Breast epithelium (tissue), 4 donors: ENCODE measurements at regions not wholly inside any gene's neighbourhood (a gene's known extent, or its start where the extent isn't known, plus 50 kb on each side); places are given as distances from the start of the nearest gene placed in this dataset.

Source experiments
- DNase-seq, 2 donors: peaks; one replicate each; pipeline ENCODE4 v3.0.0-alpha.2; 2019; ENCODE audit warnings: low spot score in 2 of 2
- H3K27ac ChIP-seq, 2 donors: fragments of 200-600 bp; sonication (generic) in 1 of 2; one replicate each; pipeline ENCODE4 v1.5.1; 2016 to 2019; ENCODE audit warnings: mild to moderate bottlenecking in 1 of 2
- H3K27me3 ChIP-seq, 2 donors: fragments of 200-600 bp; sonication (generic) in 1 of 2; one replicate each; pipeline versions ENCODE4 v1.5.1 to v1.6.0; 2017 to 2019; ENCODE audit warnings: control low read depth in 1 of 2, mild to moderate bottlenecking in 1 of 2
- H3K36me3 ChIP-seq: fragments of 200-600 bp; one replicate; pipeline ENCODE4 v1.5.1; 2019
- H3K4me1 ChIP-seq, 2 donors: fragments of 200-600 bp; sonication (generic); one replicate each; pipeline ENCODE4 v1.5.1; 2016 to 2019; ENCODE audit warnings: control low read depth in 1 of 2
- H3K4me3 ChIP-seq, 3 donors: fragments of 200-600 bp; sonication (generic); 1 replicate in 2 of 3; 2 replicates in 1 of 3; pipeline ENCODE4 v1.5.1; 2016 to 2019; ENCODE audit warnings: mild to moderate bottlenecking in 3 of 3, moderate library complexity in 2 of 3
- H3K9me3 ChIP-seq, 2 donors: fragments of 200-600 bp; sonication (generic) in 1 of 2; one replicate each; pipeline ENCODE4 v1.5.1; 2016 to 2019; ENCODE audit warnings: control low read depth in 1 of 2
- POLR2A ChIP-seq: fragments of 450-650 bp; IDR thresholded peaks from one replicate; pipeline ENCODE4 v1.6.1; 2016; ENCODE audit warnings: antibody characterized with exemption, mild to moderate bottlenecking, moderate library complexity
- POLR2AphosphoS5 ChIP-seq, 3 donors: sonication (generic); formaldehyde crosslinking; IDR thresholded peaks; one replicate each; pipeline ENCODE4 v1.6.1; 2017; ENCODE audit warnings: antibody characterized with exemption in 3 of 3
- intact Hi-C: fragments of 100-400 bp; cut with DNase I; formaldehyde crosslinking; loops from one replicate; pipeline ENCODE4 v1.15.1; 2023; ENCODE audit warnings: low total_unique reads
- TF ChIP-seq, protein P1 (sequence below), 3 donors: fragments of 450-650 bp; IDR thresholded peaks; one replicate each; pipeline ENCODE4 v1.5.1; 2016 to 2017; ENCODE audit warnings: antibody characterized with exemption in 3 of 3, mild to moderate bottlenecking in 3 of 3, moderate library complexity in 3 of 3

DNA sequence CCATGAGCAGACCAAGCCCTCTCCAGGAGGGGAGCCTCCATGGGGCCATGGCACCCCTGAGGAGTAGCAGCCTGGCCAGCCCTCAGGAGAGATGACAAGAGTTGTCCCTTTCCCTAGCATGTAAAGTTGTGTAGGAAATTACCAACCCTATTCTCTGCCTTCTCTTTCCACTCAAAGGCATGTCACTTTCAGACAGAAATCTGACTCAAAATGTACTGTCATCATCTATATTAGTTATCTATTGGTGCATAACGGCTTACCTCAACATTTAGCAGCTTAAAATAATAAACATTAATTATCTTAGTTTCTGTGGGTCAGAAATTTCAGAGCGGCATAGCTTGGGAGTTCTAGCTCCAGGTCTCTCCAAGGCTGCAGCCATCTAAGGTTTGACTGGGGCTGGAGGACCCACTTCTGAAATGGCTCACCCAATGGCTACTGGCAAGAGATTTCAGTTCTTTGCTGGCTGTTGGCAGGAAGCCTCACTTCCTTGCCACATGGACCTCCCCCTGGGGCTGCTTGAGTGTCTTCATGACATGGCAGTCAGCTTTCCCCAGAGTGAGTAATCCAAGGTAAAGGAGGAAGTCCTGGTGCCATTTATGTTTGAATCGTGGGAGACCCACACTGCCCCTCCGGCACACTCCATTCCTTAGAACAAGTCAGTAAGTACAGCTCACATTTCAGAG is 632.3 kb downstream of the CCDC171 start:
- TF ChIP-seq, protein P1, sequence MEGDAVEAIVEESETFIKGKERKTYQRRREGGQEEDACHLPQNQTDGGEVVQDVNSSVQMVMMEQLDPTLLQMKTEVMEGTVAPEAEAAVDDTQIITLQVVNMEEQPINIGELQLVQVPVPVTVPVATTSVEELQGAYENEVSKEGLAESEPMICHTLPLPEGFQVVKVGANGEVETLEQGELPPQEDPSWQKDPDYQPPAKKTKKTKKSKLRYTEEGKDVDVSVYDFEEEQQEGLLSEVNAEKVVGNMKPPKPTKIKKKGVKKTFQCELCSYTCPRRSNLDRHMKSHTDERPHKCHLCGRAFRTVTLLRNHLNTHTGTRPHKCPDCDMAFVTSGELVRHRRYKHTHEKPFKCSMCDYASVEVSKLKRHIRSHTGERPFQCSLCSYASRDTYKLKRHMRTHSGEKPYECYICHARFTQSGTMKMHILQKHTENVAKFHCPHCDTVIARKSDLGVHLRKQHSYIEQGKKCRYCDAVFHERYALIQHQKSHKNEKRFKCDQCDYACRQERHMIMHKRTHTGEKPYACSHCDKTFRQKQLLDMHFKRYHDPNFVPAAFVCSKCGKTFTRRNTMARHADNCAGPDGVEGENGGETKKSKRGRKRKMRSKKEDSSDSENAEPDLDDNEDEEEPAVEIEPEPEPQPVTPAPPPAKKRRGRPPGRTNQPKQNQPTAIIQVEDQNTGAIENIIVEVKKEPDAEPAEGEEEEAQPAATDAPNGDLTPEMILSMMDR (IDR thresholded peaks at IDR 0.05), result no peak
- TF ChIP-seq POLR2A (no peak), POLR2AphosphoS5 (IDR thresholded peaks at IDR 0.05) (no peak)
- no peak overlapping the region for H3K4me3 ChIP-seq
- no peaks in the 10 kb centered on the region for H3K27me3 ChIP-seq
- H3K36me3 ChIP-seq, result no peaks in the 10 kb centered on the region
- intact Hi-C loops, result no loop called here
- no peak for DNase-seq
- H3K27ac ChIP-seq, result no peak overlapping the region
- H3K9me3 ChIP-seq, result peaks cover 3 to 11% of the 10 kb centered on the region in 2 donors
- no peaks in the 10 kb centered on the region for H3K4me1 ChIP-seq

DNA sequence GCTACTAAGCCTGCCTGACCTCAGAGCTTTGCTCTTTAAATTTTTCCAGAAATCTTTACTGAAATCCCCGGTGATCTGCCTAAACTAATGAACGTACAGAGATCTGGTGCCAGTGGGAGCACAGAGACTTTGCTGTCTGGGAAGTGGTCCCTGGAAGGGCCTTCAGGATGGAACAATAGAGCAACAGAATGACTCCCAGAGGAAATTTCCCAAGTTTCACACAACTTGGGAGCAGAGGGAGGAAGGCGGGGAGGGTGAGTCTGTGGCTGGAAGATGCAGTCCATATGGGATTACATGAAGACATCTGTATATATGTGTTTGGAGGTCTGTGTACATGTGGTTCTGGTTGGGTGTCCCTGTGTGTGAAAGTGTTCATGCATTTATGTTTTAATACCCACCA is 638.3 kb downstream of the CCDC171 start:
- DNase-seq, result no peak
- TF ChIP-seq POLR2AphosphoS5 (IDR thresholded peaks at IDR 0.05) (no peak), POLR2A (no peak)
- TF ChIP-seq, protein P1 (IDR thresholded peaks at IDR 0.05), result no peak
- H3K27ac ChIP-seq, result no peak overlapping the region
- peaks cover 3 to 11% of the 10 kb centered on the region in 2 donors for H3K9me3 ChIP-seq
- no peaks in the 10 kb centered on the region for H3K27me3 ChIP-seq
- H3K4me3 ChIP-seq, result no peak overlapping the region
- H3K36me3 ChIP-seq, result no peaks in the 10 kb centered on the region
- intact Hi-C loops, result no loop called here
- H3K4me1 ChIP-seq, result peaks cover 0 to 3% of the 10 kb centered on the region in 2 donors

DNA sequence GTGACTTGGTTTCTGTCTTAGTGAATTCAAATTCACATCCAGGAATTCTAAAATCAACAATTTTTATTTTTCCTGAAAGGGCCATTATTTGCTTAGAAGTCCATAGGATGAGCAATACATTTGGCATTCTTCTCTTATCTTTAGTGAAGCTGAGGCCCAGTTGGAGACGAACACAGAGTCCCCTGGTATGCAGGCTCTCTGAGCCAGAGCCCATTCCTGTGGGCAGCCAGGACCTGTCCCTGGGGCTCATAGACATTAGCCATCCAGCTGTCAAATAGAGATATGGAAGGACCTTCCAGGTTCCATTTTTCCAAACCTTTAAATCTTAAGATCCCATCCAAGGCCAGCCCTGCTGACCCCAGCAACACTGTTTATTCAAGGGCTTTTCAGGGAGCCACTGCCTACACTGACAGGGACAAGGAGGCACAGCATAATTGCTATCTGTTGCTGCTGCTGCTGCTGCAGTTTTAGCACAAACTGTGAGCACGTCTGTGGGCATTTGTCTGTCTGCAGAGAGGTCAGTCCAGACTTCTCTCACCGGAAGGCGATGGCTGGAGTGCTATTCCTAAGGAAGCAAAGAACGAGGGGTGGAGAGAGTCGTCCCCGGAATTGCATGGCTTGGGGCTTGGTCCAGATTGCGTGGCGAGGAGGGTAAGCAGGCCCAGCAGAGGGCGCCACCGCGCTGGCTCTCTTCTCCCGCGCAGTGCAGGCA is 639.0 kb downstream of the CCDC171 start:
- intact Hi-C loops, result no loop called here
- no peak overlapping the region for H3K27ac ChIP-seq

DNA sequence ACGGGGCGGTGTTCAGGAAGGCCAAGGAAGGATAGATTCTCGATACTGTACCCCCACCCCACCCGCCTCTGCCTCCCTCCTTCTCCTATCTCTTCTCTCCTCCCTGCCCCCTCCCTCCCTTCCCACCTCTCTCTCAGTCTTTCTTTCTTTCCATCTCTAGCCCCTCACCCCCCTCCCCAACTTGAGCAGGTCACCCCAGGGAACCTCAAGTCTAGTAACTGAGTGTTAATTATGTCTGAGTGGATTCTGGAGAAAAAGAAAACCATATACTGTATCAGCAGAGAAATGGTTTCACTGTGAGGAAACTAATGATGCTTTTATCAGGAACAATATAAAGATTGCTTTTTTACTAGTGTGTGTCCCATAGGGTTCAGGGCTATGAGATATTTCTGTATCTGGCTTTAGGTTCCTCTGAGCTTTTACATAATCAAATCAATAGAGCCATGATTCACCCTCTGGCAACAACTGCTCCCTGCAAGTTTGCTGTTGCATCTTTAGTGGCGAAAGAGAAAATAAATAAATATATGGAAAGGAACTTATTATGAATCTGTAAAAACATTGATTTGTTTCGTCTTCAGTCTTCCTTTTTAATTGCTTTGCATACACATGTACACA is 639.7 kb downstream of the CCDC171 start:
- no peaks in the 10 kb centered on the region for H3K36me3 ChIP-seq
- TF ChIP-seq, protein P1 (IDR thresholded peaks at IDR 0.05), result no peak
- TF ChIP-seq POLR2AphosphoS5 (IDR thresholded peaks at IDR 0.05) (no peak), POLR2A (no peak)
- peak overlapping the region in 1 of 3 donors; percentile 19 for H3K4me3 ChIP-seq
- no peak for DNase-seq
- intact Hi-C loops, result no loop called here
- H3K27ac ChIP-seq, result no peak overlapping the region
- H3K27me3 ChIP-seq, result no peaks in the 10 kb centered on the region
- H3K9me3 ChIP-seq, result peaks cover 3 to 11% of the 10 kb centered on the region in 2 donors
- peaks cover 0 to 3% of the 10 kb centered on the region in 2 donors for H3K4me1 ChIP-seq

More for the DNA sequence above, 639.0 kb downstream of the CCDC171 start:
- Histone ChIP-seq H3K9me3 (peaks cover 3 to 11% of the 10 kb centered on the region in 2 donors), H3K36me3 (no peaks in the 10 kb centered on the region), H3K4me3 (peak overlapping the region in 1 of 3 donors; percentile 19), H3K27me3 (no peaks in the 10 kb centered on the region), H3K4me1 (peaks cover 0 to 3% of the 10 kb centered on the region in 2 donors)
- DNase-seq, result peak in 1 of 2 donors; percentile 59
- TF ChIP-seq POLR2A (no peak), POLR2AphosphoS5 (IDR thresholded peaks at IDR 0.05) (peak in 1 of 3 donors; percentile 19)
- TF ChIP-seq, protein P1 (IDR thresholded peaks at IDR 0.05), result peak in 1 of 3 donors; percentile 62

DNA sequence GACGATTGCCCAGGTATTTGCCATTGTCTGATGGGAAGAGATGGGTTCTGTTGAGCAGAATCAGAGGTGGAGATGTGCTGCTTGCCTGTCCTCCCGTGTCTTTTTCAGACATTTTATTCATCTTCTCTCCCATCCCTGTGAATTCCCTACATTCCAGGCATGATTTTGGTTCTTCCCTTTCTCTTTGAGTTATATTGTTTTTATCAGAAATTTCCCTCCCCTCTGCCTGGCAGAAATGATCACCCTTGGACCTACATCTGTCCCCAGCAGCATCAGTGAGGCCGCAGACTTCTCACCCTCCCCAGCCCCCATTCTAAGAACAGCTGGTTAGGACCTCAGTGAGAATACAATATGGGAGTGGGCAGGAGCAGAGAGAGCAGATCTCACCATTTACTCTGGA is 640.2 kb downstream of the CCDC171 start:
- H3K27ac ChIP-seq, result no peak overlapping the region
- intact Hi-C loops, result no loop called here
- DNase-seq, result no peak
- H3K9me3 ChIP-seq, result peaks cover 3 to 11% of the 10 kb centered on the region in 2 donors
- H3K4me1 ChIP-seq, result peaks cover 0 to 3% of the 10 kb centered on the region in 2 donors
- no peaks in the 10 kb centered on the region for H3K27me3 ChIP-seq
- TF ChIP-seq POLR2A (no peak), POLR2AphosphoS5 (IDR thresholded peaks at IDR 0.05) (no peak)
- TF ChIP-seq, protein P1 (IDR thresholded peaks at IDR 0.05), result no peak
- no peak overlapping the region for H3K4me3 ChIP-seq
- H3K36me3 ChIP-seq, result no peaks in the 10 kb centered on the region
